HG02943 (cell line): ENCODE measurements at regions not wholly inside any gene's neighbourhood (a gene's known extent, or its start where the extent isn't known, plus 50 kb on each side); places are given as distances from the start of the nearest gene placed in this dataset.
"Not testable (repeated sequence)": the region's sequence is repeated elsewhere in the genome, so short reads cannot be mapped to it uniquely, and the experiment has no call there.

Experiments
- ATAC-seq: cut with Tn5 transposase; IDR thresholded peaks from one replicate; pipeline ENCODE4 v1.9.1; 2021; ENCODE audit warnings: mild to moderate bottlenecking, low read depth, moderate library complexity; ENCODE audit not compliant: unreplicated experiment

DNA sequence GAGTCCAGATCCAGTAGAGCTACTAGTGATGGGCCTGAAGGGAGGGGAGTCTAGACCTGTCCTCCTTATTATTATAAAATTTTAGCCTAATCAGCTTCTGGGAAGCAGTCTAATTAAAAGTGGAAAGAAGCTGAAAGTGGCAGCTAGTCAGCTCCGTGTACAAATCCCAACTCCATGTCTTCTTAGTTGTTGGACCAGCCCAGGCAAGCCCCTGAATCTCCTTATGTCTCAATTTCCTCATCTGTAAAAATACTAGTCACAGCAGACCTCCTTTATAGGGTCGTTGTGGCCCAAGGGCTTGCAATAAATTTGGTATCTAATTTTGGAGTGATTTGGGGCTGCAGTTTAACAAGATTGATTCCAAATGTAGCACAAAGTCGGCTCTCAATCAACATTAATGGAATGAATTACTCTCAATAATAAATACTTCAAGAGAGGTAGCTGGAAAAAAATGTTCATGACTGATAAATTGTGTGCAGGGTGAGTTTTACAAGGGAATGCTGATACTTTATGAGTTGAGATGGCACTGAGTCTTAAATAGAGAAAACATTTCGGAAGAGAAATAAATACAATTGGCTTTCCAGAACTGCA, 118.3 kb upstream of the NDUFV2 start:
- ATAC-seq = no peak

DNA sequence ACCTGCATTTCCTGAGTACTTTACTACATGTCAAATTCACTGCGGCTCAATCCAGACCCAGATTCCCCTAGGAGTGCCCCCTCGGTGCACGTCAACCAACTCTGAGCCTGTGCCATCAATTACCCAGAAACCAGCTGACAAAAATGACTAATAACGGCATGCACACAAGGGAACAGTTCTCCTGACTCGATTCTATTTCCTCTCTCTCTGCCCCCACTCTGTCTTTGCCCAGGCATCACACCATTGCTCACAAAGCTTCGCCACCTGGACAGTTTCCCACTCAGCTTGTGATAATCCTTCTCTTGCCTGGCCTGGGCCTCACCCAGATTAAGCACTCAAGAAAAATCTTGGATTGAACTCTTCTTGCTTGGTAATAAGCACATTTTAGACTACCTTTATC, 115.3 kb upstream of the NDUFV2 start:
- no peak for ATAC-seq

DNA sequence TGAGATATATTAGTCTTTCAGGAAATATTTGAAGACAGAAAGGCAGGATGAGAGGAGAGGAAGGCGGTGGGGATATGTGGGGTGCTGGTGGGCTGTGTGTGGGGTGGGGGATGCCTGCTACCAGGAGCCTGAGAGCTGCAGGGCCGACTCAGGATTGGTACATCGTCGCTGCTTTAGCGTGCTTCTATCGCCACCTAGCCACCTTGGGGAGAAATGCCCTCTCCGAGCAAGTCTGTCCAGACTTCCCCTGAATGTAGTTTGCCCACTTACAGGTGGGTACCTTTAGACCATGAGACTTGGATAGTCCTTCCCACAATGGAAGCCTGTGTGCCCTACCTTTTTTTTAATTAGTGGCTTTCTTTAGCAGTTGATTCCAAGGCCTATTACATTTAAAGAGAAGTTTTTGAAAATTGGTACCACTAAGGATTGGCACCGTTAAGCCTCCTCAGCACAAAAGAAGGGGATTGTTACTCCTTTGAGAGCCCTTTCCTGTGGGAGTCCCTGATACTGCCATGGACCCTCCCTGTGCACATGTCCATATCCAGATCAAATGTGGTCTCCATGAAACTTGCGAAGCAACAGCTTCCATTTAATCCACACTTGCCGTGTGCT, 114.1 kb upstream of the NDUFV2 start:
- ATAC-seq = peak; percentile 74

DNA sequence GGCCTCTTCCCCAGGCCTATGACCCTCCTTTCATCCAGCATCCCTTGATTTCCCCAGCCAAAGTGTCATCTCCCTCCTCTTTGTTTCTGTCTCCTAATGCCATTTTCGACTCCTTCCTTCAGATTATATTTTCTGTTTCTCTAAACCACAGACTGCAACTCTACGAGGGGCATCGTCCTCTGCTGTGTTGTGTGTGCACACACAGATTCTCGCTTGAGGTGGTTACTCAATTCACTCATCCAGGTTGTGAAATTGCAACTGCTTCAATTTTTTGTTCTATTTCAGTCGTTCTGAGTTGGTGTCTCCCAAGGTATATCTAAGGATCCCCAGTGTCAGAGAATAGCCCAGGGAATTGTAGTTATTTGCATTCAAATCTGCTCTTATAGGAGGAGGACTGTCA, 113.5 kb upstream of the NDUFV2 start:
- no peak for ATAC-seq

DNA sequence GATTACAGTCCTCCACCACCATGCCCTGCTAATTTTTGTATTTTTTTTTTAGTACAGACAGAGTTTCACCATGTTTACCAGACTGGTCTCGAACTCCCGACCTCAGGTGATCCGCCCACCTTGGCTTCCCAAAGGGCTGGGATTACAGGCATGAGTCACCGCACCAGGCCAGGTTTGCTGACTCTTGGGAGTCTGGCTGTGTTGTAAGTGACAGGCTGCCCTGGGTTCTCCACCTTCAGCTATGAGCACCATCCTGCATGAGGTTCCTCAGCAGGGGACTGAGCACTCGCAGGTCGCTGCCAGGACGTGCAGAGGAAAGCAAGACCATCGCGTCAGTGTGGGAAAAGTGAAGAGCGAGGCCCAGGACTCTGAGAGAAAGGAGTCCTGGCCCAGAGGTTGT, 112.6 kb upstream of the NDUFV2 start:
- no peak for ATAC-seq

DNA sequence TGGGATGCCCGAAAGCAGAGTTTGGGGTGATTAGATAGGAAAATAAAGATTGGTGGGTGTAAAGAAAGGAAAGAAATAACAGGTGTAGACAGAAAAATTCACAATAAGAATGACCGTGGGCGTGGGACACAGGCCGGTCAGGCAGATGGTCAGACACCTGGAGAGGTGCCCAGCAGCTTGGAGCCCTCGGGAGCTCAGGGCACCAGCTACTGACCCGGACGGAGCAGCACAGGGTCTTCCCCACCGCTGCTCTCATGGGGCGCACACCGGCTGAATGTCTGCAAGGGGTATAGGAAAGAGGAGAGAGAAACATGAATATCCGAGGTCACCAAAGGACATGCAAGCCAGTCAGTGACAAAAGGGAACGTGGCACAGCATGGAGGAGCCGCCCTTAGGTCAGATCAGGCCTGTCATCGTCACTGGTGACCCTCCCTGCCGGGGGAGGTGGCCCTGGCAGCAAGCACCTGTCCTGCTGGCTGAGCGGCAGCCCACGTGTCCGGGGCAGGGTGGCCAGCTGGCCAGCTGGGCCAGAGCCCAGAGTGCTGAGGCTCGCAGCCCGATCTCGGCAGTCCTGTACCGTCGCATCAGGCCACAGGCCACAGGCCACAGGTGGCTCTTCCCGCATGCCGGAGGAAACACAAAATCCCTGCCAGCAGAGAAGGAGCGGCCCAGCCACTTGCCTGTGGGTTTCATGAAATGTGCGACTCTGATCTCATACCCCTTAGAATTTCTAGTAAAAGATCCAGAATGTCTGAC, 112.0 kb upstream of the NDUFV2 start:
- no peak for ATAC-seq

DNA sequence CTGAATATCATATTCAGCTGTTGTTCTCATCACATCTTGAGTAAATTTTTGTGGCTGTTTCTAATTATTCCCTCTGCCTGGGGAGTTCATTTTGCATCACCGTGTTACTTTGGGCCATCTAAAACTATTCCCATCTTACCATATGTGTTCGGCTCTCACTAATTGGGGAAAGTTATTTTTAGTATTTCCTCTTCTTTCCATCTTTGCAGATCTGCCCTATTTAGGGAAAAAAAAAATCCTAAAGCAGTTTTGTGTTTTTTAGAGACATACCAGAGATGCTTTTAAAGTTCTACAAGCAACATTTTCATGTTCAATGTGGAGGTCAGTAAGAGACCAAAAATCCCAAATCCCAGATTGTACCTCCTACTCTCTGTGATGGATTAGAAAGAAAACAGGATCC, 111.3 kb upstream of the NDUFV2 start:
- ATAC-seq = no peak

DNA sequence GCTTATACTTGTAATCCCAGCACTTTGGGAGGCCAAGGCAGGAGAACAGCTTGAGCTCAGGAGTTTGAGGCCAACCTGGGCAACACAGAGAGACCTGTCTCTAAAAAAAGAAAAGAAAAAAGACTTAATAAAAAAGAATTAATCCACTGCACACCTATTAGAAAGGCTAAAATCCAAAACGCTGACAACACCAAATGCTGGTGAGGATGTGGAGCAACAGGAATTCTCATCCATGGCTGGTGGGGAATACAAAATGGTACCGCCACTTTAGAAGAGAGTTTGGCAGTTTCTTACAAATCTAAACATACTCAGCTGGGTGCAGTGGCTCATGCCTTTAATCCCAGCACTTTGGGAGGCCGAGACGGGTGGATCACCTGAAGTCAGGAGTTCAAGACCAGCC, 110.0 kb upstream of the NDUFV2 start:
- ATAC-seq = not testable (repeated sequence)

DNA sequence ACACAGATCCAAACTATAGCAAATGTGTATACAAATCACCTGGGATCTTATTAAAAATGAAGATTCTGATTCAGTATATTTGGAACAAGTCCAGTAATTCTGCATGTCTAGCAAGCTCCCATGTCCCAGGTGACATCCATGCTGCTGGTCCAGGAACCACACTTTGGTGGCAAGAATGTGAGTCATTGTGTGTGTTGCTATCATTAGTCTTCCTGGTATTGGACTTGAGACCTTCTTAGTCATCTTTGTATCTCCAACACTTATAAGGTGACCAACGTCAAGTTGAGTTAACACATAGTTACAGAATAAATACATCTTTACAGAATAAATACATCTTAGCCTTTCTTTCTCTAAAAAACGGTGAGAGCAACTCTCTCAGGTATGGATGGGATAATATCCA, 107.9 kb upstream of the NDUFV2 start:
- no peak for ATAC-seq

DNA sequence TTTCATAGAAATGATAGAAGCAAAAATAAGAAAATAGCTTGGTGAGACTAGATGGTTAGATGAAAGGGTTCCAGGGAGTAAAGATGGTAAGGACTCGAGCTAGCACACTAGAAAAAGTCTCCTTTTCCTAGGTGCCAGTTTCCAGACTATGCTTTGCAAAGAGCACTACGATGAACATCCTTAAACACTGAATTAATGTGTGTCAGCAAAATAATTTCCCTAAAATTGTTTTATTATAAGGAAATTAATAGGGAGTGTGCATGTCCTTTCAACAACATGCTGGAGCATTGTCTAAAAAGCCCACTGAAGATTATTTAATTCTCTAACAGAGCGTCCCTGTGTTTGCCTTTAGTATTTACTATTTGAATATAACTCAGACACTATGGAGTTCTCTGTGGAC, 107.4 kb upstream of the NDUFV2 start:
- no peak for ATAC-seq

DNA sequence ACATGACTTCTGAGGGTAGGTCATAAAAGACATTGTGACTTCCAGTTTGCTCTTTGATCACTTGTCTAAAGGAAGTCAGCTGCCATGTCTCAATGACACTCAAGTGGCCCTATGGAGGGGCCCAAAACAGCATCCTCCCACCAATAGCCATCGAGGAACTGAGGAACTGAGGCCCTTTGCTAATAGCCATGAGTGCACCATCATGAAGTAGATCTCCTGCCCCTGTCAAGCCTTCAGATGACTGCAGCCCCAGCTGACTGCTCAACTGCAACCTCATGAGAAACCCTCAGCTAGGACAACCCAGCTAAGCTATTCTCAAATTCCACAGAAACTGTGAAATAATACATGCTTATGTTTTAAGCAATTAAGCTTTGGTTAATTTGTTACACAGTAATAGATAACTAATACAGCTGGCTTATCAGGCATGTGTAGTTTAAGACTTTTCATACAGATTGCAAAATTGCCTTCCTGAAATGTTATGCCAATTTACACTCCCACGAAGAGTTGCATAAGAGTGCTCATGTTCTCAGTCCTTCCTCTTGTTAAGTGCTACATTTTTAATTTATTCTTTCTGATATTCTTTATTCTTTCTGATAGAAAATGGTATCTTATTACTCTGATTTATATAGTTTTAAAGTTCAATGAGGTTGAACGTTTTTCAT, 105.6 kb upstream of the NDUFV2 start:
- no peak for ATAC-seq

DNA sequence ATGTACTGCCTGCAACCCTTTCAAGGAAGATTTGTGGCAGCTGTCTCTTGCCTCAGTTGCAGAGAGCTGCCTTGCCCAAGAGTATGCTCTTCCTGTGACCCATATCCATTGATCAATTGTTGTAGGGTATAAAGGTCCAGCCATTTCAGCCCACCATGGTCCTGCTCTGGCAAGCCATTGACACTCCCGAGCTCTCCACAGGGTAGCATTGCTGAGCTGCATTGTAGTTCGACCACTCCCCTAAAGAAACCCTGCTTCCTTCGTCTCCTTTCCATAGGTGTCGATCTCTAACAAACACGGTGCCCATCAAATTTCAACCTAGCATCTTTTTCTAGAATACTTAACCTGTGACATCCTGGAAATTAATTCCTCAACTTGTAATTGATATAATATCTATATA, 104.9 kb upstream of the NDUFV2 start:
- no peak for ATAC-seq

DNA sequence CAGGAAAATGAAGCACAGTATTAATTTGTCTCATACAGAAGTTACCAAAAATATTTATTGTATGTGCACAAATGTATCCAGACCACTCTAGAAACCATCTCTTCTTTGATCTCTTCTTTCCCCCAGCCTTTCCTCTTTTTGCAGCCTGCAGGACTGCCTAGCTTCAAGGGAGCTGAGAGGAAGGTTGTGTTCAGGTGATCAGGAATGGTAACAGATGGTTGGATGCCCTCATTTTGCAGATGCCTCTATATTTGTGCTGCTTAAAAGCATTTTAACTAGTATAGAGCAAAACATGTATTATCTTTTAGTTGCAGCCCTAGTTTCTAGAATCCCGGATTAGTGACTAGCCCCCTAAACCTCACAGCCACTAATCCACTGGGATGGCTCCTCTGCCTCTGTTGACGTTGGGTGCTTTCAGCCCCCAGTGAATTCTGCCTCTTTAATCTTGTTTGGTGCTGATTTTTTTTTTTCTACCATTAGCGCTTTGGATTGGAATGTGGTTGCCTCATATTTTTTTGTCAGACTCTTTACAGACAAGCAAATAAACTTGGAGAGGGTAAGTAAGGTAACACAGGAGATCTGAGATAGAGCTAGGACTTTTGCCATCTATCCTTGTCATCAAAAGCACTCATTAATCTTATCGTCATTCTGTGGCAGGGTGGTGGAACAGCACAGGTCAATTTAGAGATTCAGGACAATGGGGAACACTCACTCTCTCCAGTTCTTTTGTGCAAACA, 103.8 kb upstream of the NDUFV2 start:
- no peak for ATAC-seq

DNA sequence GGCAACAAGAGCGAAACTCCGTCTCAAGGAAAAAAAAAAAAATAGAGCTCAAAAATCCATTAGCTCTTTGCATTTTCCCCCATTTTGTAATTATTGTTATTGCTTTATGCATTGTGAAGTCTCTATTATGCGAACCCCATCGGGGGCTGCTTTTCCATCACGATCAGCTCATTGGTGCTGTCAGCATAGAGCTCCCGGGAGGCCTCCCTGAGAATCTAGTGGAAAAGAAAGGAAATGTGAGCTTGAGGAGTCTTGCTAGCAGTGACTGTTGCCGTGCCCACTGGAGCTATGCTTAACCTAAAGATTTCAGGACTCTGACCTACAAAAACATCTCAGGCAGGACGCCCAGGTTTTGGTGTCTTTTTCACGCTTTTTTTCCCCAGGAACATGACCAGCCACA, 102.6 kb upstream of the NDUFV2 start:
- ATAC-seq = no peak

DNA sequence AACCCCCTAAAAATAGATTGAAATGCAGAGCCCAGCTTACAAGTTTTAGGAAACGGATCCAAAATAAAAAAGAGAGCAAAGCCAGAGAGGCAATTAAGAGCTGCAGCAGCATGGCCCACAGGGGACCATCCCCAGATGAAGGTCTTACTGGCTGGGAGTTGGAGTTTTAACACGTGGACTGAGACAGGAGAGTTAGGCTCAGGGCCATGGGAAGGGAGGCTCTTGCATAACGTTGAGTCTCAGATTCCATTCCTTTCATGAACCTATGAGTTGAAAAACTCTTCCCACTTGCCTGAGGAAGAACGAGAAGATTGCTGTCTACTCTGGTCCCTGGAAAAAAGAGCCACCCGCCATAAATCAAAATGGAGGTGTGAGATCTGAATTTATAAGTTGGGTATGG, 101.8 kb upstream of the NDUFV2 start:
- ATAC-seq = no peak

DNA sequence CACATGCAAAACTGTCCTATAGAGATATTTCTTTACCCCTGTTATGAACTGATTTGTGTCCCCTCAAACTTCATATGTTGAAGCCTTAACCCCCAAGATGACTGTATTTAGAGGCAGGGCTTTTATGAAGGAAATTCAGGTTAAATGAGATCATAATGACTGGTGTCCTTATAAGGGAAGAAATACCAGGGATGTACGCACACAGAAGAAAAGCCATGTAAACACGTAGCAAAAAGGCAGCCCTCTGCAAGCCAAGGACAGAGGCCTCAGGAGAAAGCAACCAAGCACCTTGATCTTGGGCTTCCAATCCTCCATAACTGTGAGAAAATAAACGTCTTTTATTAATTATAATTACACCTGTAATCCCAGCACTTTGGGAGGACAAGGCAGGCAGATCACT, 101.3 kb upstream of the NDUFV2 start:
- no peak for ATAC-seq

DNA sequence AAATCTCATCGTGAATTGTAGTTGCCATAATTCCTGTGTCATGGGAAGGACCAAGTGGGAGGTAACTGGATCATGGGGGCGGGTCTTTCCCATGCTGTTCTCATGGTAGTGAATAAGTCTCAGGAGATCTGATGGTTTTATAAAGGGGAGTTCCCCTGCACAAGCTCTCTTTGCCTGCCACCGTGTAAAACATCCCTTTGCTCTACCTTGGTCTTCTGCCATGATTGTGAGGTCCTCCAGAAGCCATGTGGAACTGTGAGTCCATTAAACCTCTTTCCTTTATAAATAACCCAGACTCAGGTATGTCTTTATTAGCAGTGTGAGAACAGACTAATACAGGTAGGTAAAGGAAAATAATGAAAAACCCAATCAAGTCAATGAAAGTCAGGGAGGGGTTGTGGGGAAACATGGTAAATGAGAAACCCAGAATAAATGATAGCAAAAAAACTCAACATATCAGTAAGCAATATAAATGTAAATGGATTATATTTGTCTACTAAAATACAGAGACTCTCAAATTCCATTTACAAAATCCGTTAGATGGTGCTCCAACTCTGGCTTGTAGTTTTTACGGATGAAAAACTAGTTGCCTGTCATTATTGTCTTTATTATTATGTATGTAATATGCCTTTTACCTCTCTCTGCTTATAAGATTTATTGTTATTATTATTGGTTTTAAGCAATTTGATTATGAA, 98.9 kb upstream of the NDUFV2 start:
- ATAC-seq = no peak

DNA sequence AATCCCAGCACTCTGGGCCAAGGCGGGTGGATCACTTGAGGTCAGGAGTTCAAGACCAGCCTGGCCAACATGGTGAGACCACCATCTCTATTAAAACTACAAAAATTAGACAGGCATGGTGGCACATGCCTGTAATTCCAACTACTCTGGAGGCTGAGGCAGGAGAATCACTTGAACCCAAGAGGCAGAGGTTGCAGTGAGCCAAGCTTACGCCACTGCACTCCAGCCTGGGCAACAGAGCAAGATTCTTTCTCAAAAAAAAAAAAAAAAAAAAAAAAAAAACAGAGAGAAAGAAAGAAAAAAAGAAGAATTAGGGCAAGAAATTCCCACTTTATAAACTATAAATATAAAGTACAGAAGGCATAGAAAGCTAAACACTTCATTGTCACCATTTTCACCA, 98.2 kb upstream of the NDUFV2 start:
- not testable (repeated sequence) for ATAC-seq

DNA sequence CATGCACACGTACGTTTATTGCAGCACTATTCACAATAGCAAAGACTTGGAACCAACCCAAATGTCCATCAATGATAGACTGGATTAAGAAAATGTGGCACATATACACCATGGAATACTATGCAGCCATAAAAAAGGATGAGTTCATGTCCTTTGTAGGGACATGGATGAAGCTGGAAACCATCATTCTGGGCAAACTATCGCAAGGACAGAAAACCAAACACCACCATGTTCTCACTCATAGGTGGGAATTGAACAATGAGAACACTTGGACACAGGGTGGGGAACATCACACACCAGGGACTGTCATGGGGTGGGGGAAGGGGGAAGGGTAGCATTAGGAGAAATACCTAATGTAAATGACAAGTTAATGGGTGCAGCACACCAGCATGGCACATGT, 94.8 kb upstream of the NDUFV2 start:
- not testable (repeated sequence) for ATAC-seq

DNA sequence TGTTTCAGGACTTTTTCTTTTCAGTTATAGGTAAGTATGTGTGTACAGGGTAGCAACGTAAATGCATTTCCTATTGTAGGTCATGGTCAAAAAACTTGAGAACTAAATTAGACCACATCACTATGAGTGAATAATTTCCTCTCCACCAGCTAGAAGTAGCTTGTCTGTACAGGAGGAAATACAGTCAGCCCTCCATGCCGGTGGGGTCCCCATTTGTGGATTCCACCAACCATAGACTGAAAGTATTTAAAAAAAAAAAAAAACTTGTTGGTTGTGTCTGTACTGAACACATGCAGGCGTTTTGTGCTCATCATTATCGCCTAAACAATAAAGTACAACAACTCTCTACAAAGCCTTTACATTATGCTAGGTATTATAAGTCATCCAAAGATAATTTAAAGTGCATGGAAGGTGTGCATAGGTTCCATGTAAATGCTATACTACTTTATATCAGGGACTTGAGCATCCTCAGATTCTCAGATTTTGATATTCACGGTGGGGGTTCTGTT, 94.2 kb upstream of the NDUFV2 start:
- ATAC-seq = no peak
